Neutrophil (primary cell): ENCODE measurements at regions not wholly inside any gene's neighbourhood (a gene's known extent, or its start where the extent isn't known, plus 50 kb on each side); places are given as distances from the start of the nearest gene placed in this dataset.

ENCODE experiments used
- H3K27ac ChIP-seq: fragments of 200-600 bp; sonication (generic); 2 replicates; pipeline ENCODE4 v1.5.1; 2016; ENCODE audit warnings: mild to moderate bottlenecking, moderate library complexity
- H3K27me3 ChIP-seq: fragments of 200-600 bp; sonication (generic); 2 replicates; pipeline ENCODE4 v1.6.0; 2016; ENCODE audit warnings: mild to moderate bottlenecking
- H3K36me3 ChIP-seq: fragments of 200-600 bp; sonication (generic); 2 replicates; pipeline ENCODE4 v1.5.1; 2017
- H3K4me1 ChIP-seq, 2 experiments: fragments of 200-600 bp in 1 of 2; sonication (generic) in 1 of 2; 1 replicate in 1 of 2; 2 replicates in 1 of 2; pipeline versions ENCODE4 v1.5.1 to v1.6.1; 2013 to 2016; ENCODE audit warnings: low read depth in 1 of 2, low read length in 1 of 2, mild to moderate bottlenecking in 1 of 2, moderate library complexity in 1 of 2; ENCODE audit not compliant: control insufficient read depth in 1 of 2, insufficient read depth in 1 of 2
- H3K4me3 ChIP-seq, 2 experiments: fragments of 200-600 bp in 1 of 2; sonication (generic) in 1 of 2; 1 replicate in 1 of 2; 2 replicates in 1 of 2; pipeline ENCODE4 v1.5.1; 2013 to 2016; ENCODE audit warnings: low read depth in 1 of 2, low read length in 1 of 2, mild to moderate bottlenecking in 1 of 2, moderate library complexity in 1 of 2
- H3K9me3 ChIP-seq: fragments of 200-600 bp; sonication (generic); 2 replicates; pipeline ENCODE4 v1.5.1; 2016
- CTCF ChIP-seq: fragments of 200-600 bp; sonication (generic); IDR thresholded peaks from 2 replicates; pipeline ENCODE4 v1.5.1; 2016; ENCODE audit warnings: antibody characterized with exemption

GRCh38 chr12:46446645-46447044, 74.1 kb upstream of the SLC38A2 start:
- Histone ChIP-seq H3K27me3 (no peaks in the 10 kb centered on the region), H3K4me3 (no peak overlapping the region), H3K36me3 (no peaks in the 10 kb centered on the region), H3K27ac (no peak overlapping the region), H3K4me1 (peaks cover 14 to 15% of the 10 kb centered on the region in 2 experiments), H3K9me3 (no peaks in the 10 kb centered on the region)
- TF ChIP-seq CTCF: no peak

- Histone ChIP-seq H3K27me3 (no peaks in the 10 kb centered on the region), H3K9me3 (no peaks in the 10 kb centered on the region), H3K4me1 (peaks cover 9 to 10% of the 10 kb centered on the region in 2 experiments), H3K27ac (no peak overlapping the region), H3K36me3 (no peaks in the 10 kb centered on the region), H3K4me3 (no peak overlapping the region)
- no peak for TF ChIP-seq CTCF
Measured at GRCh38 chr12:46445551-46446235, 73.1 kb upstream of the SLC38A2 start.

- TF ChIP-seq CTCF: no peak
- no peak overlapping the region for H3K27ac ChIP-seq
- no peak overlapping the region for H3K4me3 ChIP-seq
- no peaks in the 10 kb centered on the region for H3K9me3 ChIP-seq
- peaks cover 3 to 4% of the 10 kb centered on the region in 2 experiments for H3K4me1 ChIP-seq
- H3K27me3 ChIP-seq: no peaks in the 10 kb centered on the region
- no peaks in the 10 kb centered on the region for H3K36me3 ChIP-seq
Measured at GRCh38 chr12:46445093-46445492, 72.5 kb upstream of the SLC38A2 start.

- H3K9me3 ChIP-seq: no peaks in the 10 kb centered on the region
- H3K27ac ChIP-seq: no peak overlapping the region
- no peaks in the 10 kb centered on the region for H3K27me3 ChIP-seq
- H3K4me3 ChIP-seq: no peak overlapping the region
- H3K4me1 ChIP-seq: no peaks in the 10 kb centered on the region
- TF ChIP-seq CTCF: no peak
- no peaks in the 10 kb centered on the region for H3K36me3 ChIP-seq
Measured at GRCh38 chr12:46443594-46444263, 71.2 kb upstream of the SLC38A2 start.

GRCh38 chr12:46442738-46443137, 70.2 kb upstream of the SLC38A2 start:
- TF ChIP-seq CTCF: no peak

More at GRCh38 chr12:46442738-46443137, 70.2 kb upstream of the SLC38A2 start:
- Histone ChIP-seq H3K9me3 (no peaks in the 10 kb centered on the region), H3K4me1 (no peaks in the 10 kb centered on the region), H3K27ac (no peak overlapping the region), H3K27me3 (no peaks in the 10 kb centered on the region), H3K4me3 (no peak overlapping the region), H3K36me3 (no peaks in the 10 kb centered on the region)
